CD14-positive monocyte (primary cell): ENCODE measurements at regions not wholly inside any gene's neighbourhood (a gene's known extent, or its start where the extent isn't known, plus 50 kb on each side); places are given as distances from the start of the nearest gene placed in this dataset.

Experiments
- DNase-seq, 3 donors: peaks; one replicate each; pipeline ENCODE4 v3.0.0-alpha.2; 2011 to 2022
- H2AFZ ChIP-seq: 2 replicates; pipeline ENCODE4 v1.6.0; 2012; ENCODE audit warnings: mild to moderate bottlenecking, low read depth, low read length, inconsistent platforms; ENCODE audit not compliant: insufficient read depth, poor library complexity, severe bottlenecking
- H3K27ac ChIP-seq, 2 donors: 1 replicate in 1 of 2; 2 replicates in 1 of 2; pipeline ENCODE4 v1.5.1; 2012 to 2013; ENCODE audit warnings: low read length in 2 of 2, control low read depth in 1 of 2, inconsistent platforms in 1 of 2, low read depth in 1 of 2, mild to moderate bottlenecking in 1 of 2
- H3K27me3 ChIP-seq, 2 donors: one replicate each; pipeline versions ENCODE4 v1.6.0 to v1.6.1; 2011 to 2013; ENCODE audit warnings: low read length in 2 of 2; ENCODE audit not compliant: control insufficient read depth in 2 of 2, insufficient read depth in 2 of 2
- H3K36me3 ChIP-seq, 2 donors: replicated peaks in 1 of 2; 1 replicate in 1 of 2; 2 replicates in 1 of 2; pipeline versions ENCODE4 v1.5.1 to v1.6.1; 2012 to 2013; ENCODE audit warnings: low read length in 2 of 2, control low read depth in 1 of 2, inconsistent platforms in 1 of 2, mild to moderate bottlenecking in 1 of 2; ENCODE audit not compliant: insufficient read depth in 2 of 2, control insufficient read depth in 1 of 2
- H3K4me1 ChIP-seq, 2 donors: 1 replicate in 1 of 2; 2 replicates in 1 of 2; pipeline versions ENCODE4 v1.5.1 to v1.6.1; 2012 to 2013; ENCODE audit warnings: low read length in 2 of 2, control low read depth in 1 of 2, inconsistent platforms in 1 of 2, mild to moderate bottlenecking in 1 of 2, moderate library complexity in 1 of 2; ENCODE audit not compliant: insufficient read depth in 2 of 2, control insufficient read depth in 1 of 2
- H3K4me2 ChIP-seq: replicated peaks from 2 replicates; pipeline ENCODE3; 2012; ENCODE audit warnings: low read length, moderate library complexity, mild to moderate bottlenecking; ENCODE audit not compliant: poor library complexity, severe bottlenecking; ENCODE audit errors: extremely low read depth
- H3K4me3 ChIP-seq, 3 experiments: fragments of 200-600 bp in 1 of 3; sonication (generic) in 1 of 3; replicated peaks in 1 of 3; 1 replicate in 2 of 3; 2 replicates in 1 of 3; pipeline ENCODE4 v1.5.1; 2011 to 2013; ENCODE audit warnings: low read length in 3 of 3, mild to moderate bottlenecking in 3 of 3, control low read depth in 2 of 3, low read depth in 2 of 3, inconsistent platforms in 1 of 3, moderate library complexity in 1 of 3
- H3K79me2 ChIP-seq: 2 replicates; pipeline ENCODE4 v1.6.0; 2012; ENCODE audit warnings: mild to moderate bottlenecking, control low read depth, inconsistent platforms, low read length, moderate library complexity; ENCODE audit not compliant: insufficient read depth
- H3K9ac ChIP-seq: 2 replicates; pipeline ENCODE4 v1.6.0; 2017; ENCODE audit warnings: low read length, mild to moderate bottlenecking; ENCODE audit not compliant: insufficient read depth, poor library complexity, severe bottlenecking
- H3K9me3 ChIP-seq, 2 donors: replicated peaks in 1 of 2; 1 replicate in 1 of 2; 2 replicates in 1 of 2; pipeline versions ENCODE4 v1.5.1 to v1.6.1; 2012 to 2013; ENCODE audit warnings: low read length in 2 of 2, control low read depth in 1 of 2; ENCODE audit not compliant: control insufficient read depth in 1 of 2, insufficient read depth in 1 of 2
- H4K20me1 ChIP-seq: 2 replicates; pipeline ENCODE4 v1.6.0; 2012; ENCODE audit warnings: mild to moderate bottlenecking, low read length, control low read depth, moderate library complexity; ENCODE audit not compliant: insufficient read depth
- H3K27ac Mint-ChIP-seq, 7 donors: one replicate each; pipeline ENCODE4 v1.8.0; 2020; ENCODE audit warnings: mild to moderate bottlenecking in 7 of 7, mixed read lengths in 7 of 7, moderate library complexity in 6 of 7, inconsistent platforms in 2 of 7
- H3K27me3 Mint-ChIP-seq, 3 donors: one replicate each; pipeline ENCODE4 v1.8.0; 2021 to 2022; ENCODE audit warnings: low read depth in 3 of 3, mild to moderate bottlenecking in 3 of 3, mixed read lengths in 3 of 3, moderate library complexity in 3 of 3, inconsistent platforms in 1 of 3
- H3K36me3 Mint-ChIP-seq, 2 donors: one replicate each; pipeline ENCODE4 v1.8.0; 2020; ENCODE audit warnings: mixed read lengths in 2 of 2, inconsistent platforms in 1 of 2, mild to moderate bottlenecking in 1 of 2
- H3K4me1 Mint-ChIP-seq: one replicate; pipeline ENCODE4 v1.8.0; 2020; ENCODE audit warnings: mild to moderate bottlenecking, mixed read lengths
- H3K4me3 Mint-ChIP-seq, 2 donors: one replicate each; pipeline ENCODE4 v1.8.0; 2020; ENCODE audit warnings: mild to moderate bottlenecking in 2 of 2, mixed read lengths in 2 of 2, moderate library complexity in 1 of 2
- H3K9me3 Mint-ChIP-seq, 7 donors: one replicate each; pipeline ENCODE4 v1.8.0; 2020 to 2022; ENCODE audit warnings: mixed read lengths in 7 of 7, mild to moderate bottlenecking in 6 of 7, moderate library complexity in 6 of 7, inconsistent platforms in 2 of 7
- WGBS: methylation state at CpG from one replicate; pipeline ENCODE4 v1.1.5; 2013; ENCODE audit warnings: missing lambda C conversion rate; ENCODE audit not compliant: insufficient coverage; 5-methylcytosine and 5-hydroxymethylcytosine counted together
- intact Hi-C, 2 donors: fragments of 100-400 bp; cut with micrococcal nuclease; formaldehyde crosslinking; loops; one replicate each; pipeline versions ENCODE4 v1.15.0 to v1.15.1; 2023
- TF ChIP-seq, protein P1 (sequence below): fragments of 200-600 bp; IDR thresholded peaks from one replicate; pipeline ENCODE4 v1.8.0; 2022; ENCODE audit warnings: antibody characterized with exemption, mild to moderate bottlenecking

DNA sequence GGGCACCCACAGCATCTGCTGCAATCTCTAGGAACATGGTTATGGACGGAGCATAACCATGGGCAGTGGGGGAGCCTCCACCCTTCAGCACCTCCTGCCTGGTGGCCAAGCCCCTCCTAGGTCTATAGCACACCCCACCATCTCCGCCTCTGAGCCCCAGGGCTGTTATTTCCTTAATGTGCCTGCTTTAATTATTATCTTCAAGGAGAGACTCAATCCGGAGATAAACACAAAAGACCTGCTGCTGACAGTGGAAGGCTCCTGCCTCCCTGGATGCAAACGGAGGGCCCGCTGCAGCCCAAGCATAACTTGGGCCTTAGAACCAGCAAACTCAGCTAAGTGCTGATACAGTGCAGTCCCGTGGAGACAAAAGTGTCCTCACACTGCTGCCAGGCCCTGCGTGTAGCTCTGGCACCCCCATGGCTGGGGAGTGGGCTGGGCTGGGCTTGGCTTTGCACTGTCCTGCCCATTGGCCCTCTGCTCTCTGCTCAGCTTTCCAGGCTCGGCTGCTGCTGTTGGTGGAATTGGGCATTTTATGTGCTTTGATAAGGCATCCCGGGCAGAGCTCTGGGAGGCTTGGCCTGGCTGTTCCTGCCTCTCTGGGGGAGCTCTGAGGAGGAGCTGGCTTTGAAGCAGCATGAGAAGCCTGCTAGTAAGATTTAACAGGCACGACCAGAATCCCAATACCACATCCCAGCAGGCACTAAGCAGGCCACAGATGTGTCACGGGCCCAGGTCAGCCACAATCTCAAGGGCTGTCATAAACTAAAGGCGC is 620.2 kb downstream of the PTPRU start:
- Histone ChIP-seq H3K4me2 (no peak overlapping the region), H3K36me3 (no peaks in the 10 kb centered on the region), H3K9me3 (peaks cover 11 to 14% of the 10 kb centered on the region in 2 donors), H4K20me1 (no peaks in the 10 kb centered on the region), H3K27ac (no peak overlapping the region), H3K79me2 (no peaks in the 10 kb centered on the region), H3K9ac (no peak overlapping the region), H3K4me1 (no peaks in the 10 kb centered on the region), H3K27me3 (no peaks in the 10 kb centered on the region), H3K4me3 (no peak overlapping the region), H2AFZ (no peak overlapping the region)
- no peak overlapping the region for H3K27ac Mint-ChIP-seq
- DNase-seq: no peak
- H3K27me3 Mint-ChIP-seq: peaks cover 0 to 4% (median 2%) of the 10 kb centered on the region in 3 donors
- intact Hi-C loops: no loop called here
- no peaks in the 10 kb centered on the region for H3K4me1 Mint-ChIP-seq
- no peak overlapping the region for H3K4me3 Mint-ChIP-seq
- TF ChIP-seq, protein P1, sequence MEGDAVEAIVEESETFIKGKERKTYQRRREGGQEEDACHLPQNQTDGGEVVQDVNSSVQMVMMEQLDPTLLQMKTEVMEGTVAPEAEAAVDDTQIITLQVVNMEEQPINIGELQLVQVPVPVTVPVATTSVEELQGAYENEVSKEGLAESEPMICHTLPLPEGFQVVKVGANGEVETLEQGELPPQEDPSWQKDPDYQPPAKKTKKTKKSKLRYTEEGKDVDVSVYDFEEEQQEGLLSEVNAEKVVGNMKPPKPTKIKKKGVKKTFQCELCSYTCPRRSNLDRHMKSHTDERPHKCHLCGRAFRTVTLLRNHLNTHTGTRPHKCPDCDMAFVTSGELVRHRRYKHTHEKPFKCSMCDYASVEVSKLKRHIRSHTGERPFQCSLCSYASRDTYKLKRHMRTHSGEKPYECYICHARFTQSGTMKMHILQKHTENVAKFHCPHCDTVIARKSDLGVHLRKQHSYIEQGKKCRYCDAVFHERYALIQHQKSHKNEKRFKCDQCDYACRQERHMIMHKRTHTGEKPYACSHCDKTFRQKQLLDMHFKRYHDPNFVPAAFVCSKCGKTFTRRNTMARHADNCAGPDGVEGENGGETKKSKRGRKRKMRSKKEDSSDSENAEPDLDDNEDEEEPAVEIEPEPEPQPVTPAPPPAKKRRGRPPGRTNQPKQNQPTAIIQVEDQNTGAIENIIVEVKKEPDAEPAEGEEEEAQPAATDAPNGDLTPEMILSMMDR: no peak
- no peaks in the 10 kb centered on the region for H3K36me3 Mint-ChIP-seq
- peaks cover 7 to 18% (median 12%) of the 10 kb centered on the region in 7 donors for H3K9me3 Mint-ChIP-seq
- WGBS: 87% methylated on average over 10 of the region's 12 CpGs

DNA sequence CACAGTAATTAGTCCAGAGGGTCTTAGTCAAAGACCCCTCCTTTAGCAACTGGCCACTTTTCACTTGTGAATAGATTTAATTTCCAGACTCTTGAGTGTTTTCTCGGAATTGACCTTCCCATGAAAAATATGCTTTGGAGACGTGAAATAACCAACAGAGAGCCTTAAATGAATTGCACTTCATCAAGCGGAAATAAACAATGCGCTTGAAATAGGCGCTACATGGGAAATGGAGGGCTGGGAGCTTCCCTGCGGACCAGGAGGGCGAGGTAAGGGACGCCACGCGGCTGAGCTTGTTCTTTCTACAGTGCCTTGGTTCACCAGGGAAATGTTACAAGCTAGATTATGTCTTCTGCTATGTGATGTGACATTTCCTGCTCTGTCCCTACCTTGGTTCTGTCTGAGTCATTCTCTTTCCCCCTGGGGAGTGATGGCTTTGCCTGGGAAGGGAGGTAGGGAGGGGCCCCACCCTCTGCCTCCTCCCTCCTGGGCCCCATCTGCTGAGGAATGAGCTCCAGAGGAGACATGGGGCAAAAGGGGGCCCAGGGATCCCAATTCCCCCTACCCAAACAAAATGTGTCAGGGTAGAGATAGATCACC is 619.3 kb downstream of the PTPRU start:
- Mint-ChIP-seq H3K9me3 (peaks cover 0 to 9% (median 3%) of the 10 kb centered on the region in 7 donors), H3K4me1 (no peaks in the 10 kb centered on the region), H3K36me3 (no peaks in the 10 kb centered on the region), H3K27me3 (peaks cover 0 to 4% (median 3%) of the 10 kb centered on the region in 3 donors), H3K27ac (no peak overlapping the region), H3K4me3 (no peak overlapping the region)
- WGBS: 95% methylated on average over 10 of the region's 10 CpGs
- Histone ChIP-seq H3K9ac (no peak overlapping the region), H2AFZ (no peak overlapping the region), H3K79me2 (no peaks in the 10 kb centered on the region), H3K36me3 (no peaks in the 10 kb centered on the region), H3K9me3 (peaks cover 2 to 6% of the 10 kb centered on the region in 2 donors), H4K20me1 (no peaks in the 10 kb centered on the region), H3K27me3 (no peaks in the 10 kb centered on the region), H3K4me2 (no peak overlapping the region), H3K4me1 (no peaks in the 10 kb centered on the region), H3K4me3 (no peak overlapping the region), H3K27ac (no peak overlapping the region)
- no peak for DNase-seq
- TF ChIP-seq, protein P1: no peak
- intact Hi-C loops: no loop called here
